ENCODE measurements at regions not wholly inside any gene's neighbourhood (a gene's known extent, or its start where the extent isn't known, plus 50 kb on each side); places are given as distances from the start of the nearest gene placed in this dataset.
"Not testable (repeated sequence)": the region's sequence is repeated elsewhere in the genome, so short reads cannot be mapped to it uniquely, and the experiment has no call there.

- DNase-seq (ENCODE audit: low read depth), result no peak
Measured at GRCh38 chr1:60541831-60542532, 468.4 kb upstream of the C1orf87 start.

- no peak for DNase-seq (ENCODE audit: low read depth)
Measured at GRCh38 chr1:60540141-60540540, 466.6 kb upstream of the C1orf87 start.

- DNase-seq (ENCODE audit: low read depth), result no peak
Measured at GRCh38 chr1:60535713-60536112, 462.1 kb upstream of the C1orf87 start.

GRCh38 chr1:60527567-60527966 is 454.0 kb upstream of the C1orf87 start:
- DNase-seq (ENCODE audit: low read depth), result peak; percentile 8

GRCh38 chr1:60516996-60517395 is 443.4 kb upstream of the C1orf87 start:
- DNase-seq (ENCODE audit: low read depth), result no peak

GRCh38 chr1:60510162-60510561 is 436.6 kb upstream of the C1orf87 start:
- no peak for DNase-seq (ENCODE audit: low read depth)

GRCh38 chr1:60504206-60504840 is 430.8 kb upstream of the C1orf87 start:
- DNase-seq (ENCODE audit: low read depth), result no peak

- no peak for DNase-seq (ENCODE audit: low read depth)
Measured at GRCh38 chr1:60503266-60503925, 429.8 kb upstream of the C1orf87 start.

GRCh38 chr1:60502506-60502905 is 428.9 kb upstream of the C1orf87 start:
- DNase-seq (ENCODE audit: low read depth), result no peak

- DNase-seq (ENCODE audit: low read depth), result not testable (repeated sequence)
Measured at GRCh38 chr1:60489916-60490480, 416.4 kb upstream of the C1orf87 start.

GRCh38 chr1:60488847-60489246 is 415.3 kb upstream of the C1orf87 start:
- no peak for DNase-seq (ENCODE audit: low read depth)

GRCh38 chr1:60487565-60488345 is 414.2 kb upstream of the C1orf87 start:
- no peak for DNase-seq (ENCODE audit: low read depth)

- DNase-seq (ENCODE audit: low read depth), result no peak
Measured at GRCh38 chr1:60483509-60483908, 409.9 kb upstream of the C1orf87 start.

GRCh38 chr1:60470246-60470645 is 396.7 kb upstream of the C1orf87 start:
- peak; percentile 53 for DNase-seq (ENCODE audit: low read depth)

GRCh38 chr1:60463786-60464185 is 390.2 kb upstream of the C1orf87 start:
- no peak for DNase-seq (ENCODE audit: low read depth)

GRCh38 chr1:60463146-60463545 is 389.6 kb upstream of the C1orf87 start:
- no peak for DNase-seq (ENCODE audit: low read depth)

- DNase-seq (ENCODE audit: low read depth), result no peak
Measured at GRCh38 chr1:60461925-60462595, 388.5 kb upstream of the C1orf87 start.

GRCh38 chr1:60458111-60458510 is 384.5 kb upstream of the C1orf87 start:
- DNase-seq (ENCODE audit: low read depth), result no peak

GRCh38 chr1:60449876-60450275 is 376.3 kb upstream of the C1orf87 start:
- no peak for DNase-seq (ENCODE audit: low read depth)

- no peak for DNase-seq (ENCODE audit: low read depth)
Measured at GRCh38 chr1:60448850-60449249, 375.3 kb upstream of the C1orf87 start.

GRCh38 chr1:60444680-60445079 is 371.1 kb upstream of the C1orf87 start:
- DNase-seq (ENCODE audit: low read depth), result no peak

GRCh38 chr1:60436186-60436585 is 362.6 kb upstream of the C1orf87 start:
- DNase-seq (ENCODE audit: low read depth), result no peak
